Panc1 (cell line): ENCODE measurements at regions not wholly inside any gene's neighbourhood (a gene's known extent, or its start where the extent isn't known, plus 50 kb on each side); places are given as distances from the start of the nearest gene placed in this dataset.

Experiments
- ATAC-seq: fragments of 200-7000 bp; cut with Tn5 transposase; 2 replicates; pipeline ENCODE4 v1.9.1; 2020; ENCODE audit warnings: mild to moderate bottlenecking, moderate library complexity
- BruUV-seq: library from RNA; stranded (reverse); fragments of 400-500 nt; replicated peaks from 2 replicates; lab custom pipeline; 2021; lab: Mats Ljungman, UMichigan
- CTCF ChIA-PET: fragments of 300-600 bp; sonication (Branson Sonifier 250); formaldehyde crosslinking; loops from one replicate; lab custom pipeline; 2022; ENCODE audit warnings: antibody characterized with exemption; lab: Charles Lee
- POLR2A ChIA-PET: fragments of 300-600 bp; sonication (Branson Sonifier 250); formaldehyde crosslinking; loops from one replicate; lab custom pipeline; 2022; ENCODE audit warnings: antibody characterized with exemption; lab: Charles Lee
- DNase-seq: peaks from one replicate; pipeline ENCODE4 v3.0.0-alpha.2; 2010; ENCODE audit warnings: low read depth, low spot score
- H3K27ac ChIP-seq: 2 replicates; pipeline ENCODE4 v1.5.1; 2011; ENCODE audit warnings: mild to moderate bottlenecking, low read length, inconsistent platforms
- H3K27me3 ChIP-seq: fragments of 200-500 bp; sonication (Bioruptor generic); 2 replicates; pipeline ENCODE4 v1.6.0; 2014; ENCODE audit warnings: low read length, inconsistent platforms; ENCODE audit not compliant: control insufficient read depth, insufficient read depth
- H3K36me3 ChIP-seq: fragments of 200-500 bp; sonication (Bioruptor generic); 2 replicates; pipeline ENCODE4 v1.5.1; 2014; ENCODE audit warnings: inconsistent platforms, mild to moderate bottlenecking, low read length, moderate library complexity; ENCODE audit not compliant: control insufficient read depth, insufficient read depth
- H3K4me1 ChIP-seq: 2 replicates; pipeline ENCODE4 v1.5.1; 2011; ENCODE audit warnings: inconsistent platforms, mild to moderate bottlenecking, low read length, moderate library complexity; ENCODE audit not compliant: control insufficient read depth, insufficient read depth
- H3K4me3 ChIP-seq, 2 experiments: 2 replicates each; pipeline ENCODE4 v1.5.1; 2011 to 2012; ENCODE audit warnings: low read depth in 2 of 2, low read length in 2 of 2, mild to moderate bottlenecking in 2 of 2, inconsistent platforms in 1 of 2, moderate library complexity in 1 of 2
- H3K9me3 ChIP-seq: fragments of 200-500 bp; sonication (Bioruptor generic); 2 replicates; pipeline ENCODE4 v1.5.1; 2014; ENCODE audit warnings: low read depth, mild to moderate bottlenecking, inconsistent platforms, low read length, moderate library complexity; ENCODE audit not compliant: control insufficient read depth, insufficient read depth
- CTCF ChIP-seq: fragments of 450-650 bp; IDR thresholded peaks from 2 replicates; pipeline ENCODE4 v1.5.1; 2017; ENCODE audit warnings: mild to moderate bottlenecking
- POLR2AphosphoS5 ChIP-seq: IDR thresholded peaks from 2 replicates; pipeline ENCODE4 v1.6.1; 2012; ENCODE audit warnings: mild to moderate bottlenecking, low read depth, low read length, moderate library complexity
- REST ChIP-seq, 2 experiments: IDR thresholded peaks; 2 replicates each; pipeline ENCODE4 v1.6.1; 2011 to 2012; ENCODE audit warnings: low read depth in 2 of 2, control low read depth in 1 of 2, low read length in 1 of 2, mild to moderate bottlenecking in 1 of 2, moderate library complexity in 1 of 2; ENCODE audit not compliant: insufficient read depth in 1 of 2
- SIN3A ChIP-seq: IDR thresholded peaks from 2 replicates; pipeline ENCODE4 v1.6.1; 2012; ENCODE audit warnings: low read depth, mild to moderate bottlenecking, low read length, moderate library complexity, borderline replicate concordance; ENCODE audit not compliant: insufficient read depth
- TCF7L2 ChIP-seq: IDR thresholded peaks from 2 replicates; pipeline ENCODE4 v1.6.1; 2011; ENCODE audit warnings: mild to moderate bottlenecking, low read depth, low read length, inconsistent platforms
- in situ Hi-C: cut with HindIII; loops from 2 replicates; pipeline ENCODE4 v1.10.0; 2016; ENCODE audit warnings: low sequenced_read_pairs, low pct_unique_long_range_greater_than_20kb
- intact Hi-C: fragments of 100-400 bp; cut with micrococcal nuclease; formaldehyde crosslinking; loops from one replicate; pipeline ENCODE4 v1.10.0; 2022; ENCODE audit not compliant: unreplicated experiment

- intact Hi-C loops (no loop called here), in situ Hi-C loops (no loop called here)
- no peaks in the 10 kb centered on the region for H3K27me3 ChIP-seq
- BruUV-seq = no TSS peak
- no peak overlapping the region for H3K27ac ChIP-seq
- no peak for DNase-seq
- no peaks in the 10 kb centered on the region for H3K4me1 ChIP-seq
- TF ChIP-seq TCF7L2 (no peak), POLR2AphosphoS5 (no peak), CTCF (no peak), REST (IDR thresholded peaks at IDR 0.05; ENCODE audit: insufficient read depth in 1 of 2, low read depth in 2 of 2, low read length in 1 of 2) (no peak), SIN3A (no peak)
- ATAC-seq = no peak
- POLR2A ChIA-PET = no interaction called here
- no peaks in the 10 kb centered on the region for H3K36me3 ChIP-seq
- CTCF ChIA-PET = interaction anchor here (0.6 kb wide), 1 partner anchor 72 kb away, joined by 5 read pairs; no protein-coding TSS in a partner anchor
- peaks cover 17% of the 10 kb centered on the region; the same call in 1 of the 2 replicates for H3K9me3 ChIP-seq
- H3K4me3 ChIP-seq = no peak overlapping the region
These were observed 318.6 kb downstream of the CSNK1G3 start for GRCh38 chr5:123830575-123830974.

GRCh38 chr5:123827811-123828210, 315.8 kb downstream of the CSNK1G3 start:
- no peak overlapping the region for H3K4me3 ChIP-seq
- ATAC-seq (no peak), DNase-seq (no peak)
- ChIA-PET POLR2A (no interaction called here), CTCF (no interaction called here)
- intact Hi-C loops (no loop called here), in situ Hi-C loops (no loop called here)
- H3K4me1 ChIP-seq = no peaks in the 10 kb centered on the region
- no peak overlapping the region for H3K27ac ChIP-seq
- H3K9me3 ChIP-seq = peaks cover 26% of the 10 kb centered on the region; the same call in 1 of the 2 replicates
- TF ChIP-seq SIN3A (no peak), TCF7L2 (no peak), POLR2AphosphoS5 (no peak), CTCF (no peak), REST (IDR thresholded peaks at IDR 0.05; ENCODE audit: insufficient read depth in 1 of 2, low read depth in 2 of 2, low read length in 1 of 2) (no peak)
- no peaks in the 10 kb centered on the region for H3K27me3 ChIP-seq
- no peaks in the 10 kb centered on the region for H3K36me3 ChIP-seq
- BruUV-seq = no TSS peak
